GM12878 (cell line): ENCODE measurements at regions not wholly inside any gene's neighbourhood (a gene's known extent, or its start where the extent isn't known, plus 50 kb on each side); places are given as distances from the start of the nearest gene placed in this dataset.
"Not testable (repeated sequence)": the region's sequence is repeated elsewhere in the genome, so short reads cannot be mapped to it uniquely, and the experiment has no call there.

Experiments
- EZH2 ChIP-seq: IDR thresholded peaks from 2 replicates; pipeline ENCODE4 v1.6.1; 2012; ENCODE audit warnings: low read depth, mild to moderate bottlenecking, control low read depth, inconsistent platforms, low read length, borderline replicate concordance; ENCODE audit not compliant: control insufficient read depth
- FOXK2 ChIP-seq: fragments of 450-650 bp; IDR thresholded peaks from 2 replicates; pipeline ENCODE4 v1.6.1; 2017; ENCODE audit warnings: mild to moderate bottlenecking, moderate library complexity
- HCFC1 ChIP-seq: fragments of 150-350 bp; IDR thresholded peaks from 2 replicates; pipeline ENCODE4 v1.6.1; 2014; ENCODE audit warnings: low read length
- NBN ChIP-seq: fragments of 450-650 bp; IDR thresholded peaks from 2 replicates; pipeline ENCODE4 v1.6.1; 2016
- POLR2A ChIP-seq: IDR thresholded peaks from 2 replicates; pipeline ENCODE4 v1.6.1; 2011; ENCODE audit warnings: low read depth, mild to moderate bottlenecking, low read length
- POLR2AphosphoS5 ChIP-seq: IDR thresholded peaks from 2 replicates; pipeline ENCODE4 v1.6.1; 2011; ENCODE audit warnings: mild to moderate bottlenecking, low read length, inconsistent platforms
- TARDBP ChIP-seq: IDR thresholded peaks from 2 replicates; pipeline ENCODE4 v1.6.1; 2016; ENCODE audit warnings: borderline replicate concordance
- YY1 ChIP-seq: IDR thresholded peaks from 2 replicates; pipeline ENCODE4 v1.6.1; 2011; ENCODE audit warnings: low read depth, mild to moderate bottlenecking, low read length
- ZNF274 ChIP-seq: IDR thresholded peaks from one replicate; pipeline ENCODE4 v1.8.0; 2011; ENCODE audit not compliant: insufficient read length, insufficient read depth
- TF ChIP-seq, protein P1 (sequence below): IDR thresholded peaks from 2 replicates; pipeline ENCODE4 v1.6.1; 2011; ENCODE audit warnings: low read depth, mild to moderate bottlenecking, low read length, moderate library complexity, borderline replicate concordance; ENCODE audit errors: extremely low read depth
- TF ChIP-seq, protein P2 (sequence below): IDR thresholded peaks from 2 replicates; pipeline ENCODE4 v1.6.1; 2012; ENCODE audit warnings: low read depth, low read length, improper control_type of control experiment
- TF ChIP-seq, protein P3 (sequence below), 3 experiments: IDR thresholded peaks in 2 of 3; conservative IDR thresholded peaks in 1 of 3; 2 replicates each; pipeline ENCODE4 v1.5.1; 2011; ENCODE audit warnings: low read depth in 3 of 3, low read length in 3 of 3, mild to moderate bottlenecking in 3 of 3, control low read depth in 2 of 3, moderate library complexity in 2 of 3, inconsistent platforms in 1 of 3, mixed read lengths in 1 of 3; ENCODE audit not compliant: control insufficient read depth in 2 of 3, insufficient read depth in 1 of 3; ENCODE audit errors: extremely low read depth in 1 of 3
- TF ChIP-seq, protein P4 (sequence below): fragments of 450-650 bp; IDR thresholded peaks from 2 replicates; pipeline ENCODE4 v1.6.1; 2017; ENCODE audit warnings: antibody characterized with exemption, mild to moderate bottlenecking, moderate library complexity

DNA sequence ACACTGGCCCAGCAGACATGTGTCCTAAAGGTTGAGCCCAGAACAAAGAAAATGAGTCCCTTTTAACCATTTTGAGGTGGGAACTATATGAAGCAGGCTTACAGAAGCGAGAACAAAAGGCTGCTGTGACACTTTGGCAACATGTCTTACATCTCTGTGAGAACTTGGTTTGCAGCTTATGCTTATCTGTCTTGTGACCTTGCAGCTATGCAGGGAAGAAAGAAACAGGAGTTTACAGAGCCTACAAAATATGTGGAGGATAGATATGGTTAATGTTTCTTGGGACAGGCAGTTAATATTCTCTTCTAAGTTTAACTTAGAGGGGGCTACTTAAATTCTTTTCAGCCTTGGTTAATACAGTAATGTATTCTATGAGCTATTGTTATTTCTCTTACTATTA is 209.1 kb downstream of the PTH2R start:
- TF ChIP-seq, protein P1, sequence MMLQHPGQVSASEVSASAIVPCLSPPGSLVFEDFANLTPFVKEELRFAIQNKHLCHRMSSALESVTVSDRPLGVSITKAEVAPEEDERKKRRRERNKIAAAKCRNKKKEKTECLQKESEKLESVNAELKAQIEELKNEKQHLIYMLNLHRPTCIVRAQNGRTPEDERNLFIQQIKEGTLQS = not testable (repeated sequence)
- TF ChIP-seq, protein P2, sequence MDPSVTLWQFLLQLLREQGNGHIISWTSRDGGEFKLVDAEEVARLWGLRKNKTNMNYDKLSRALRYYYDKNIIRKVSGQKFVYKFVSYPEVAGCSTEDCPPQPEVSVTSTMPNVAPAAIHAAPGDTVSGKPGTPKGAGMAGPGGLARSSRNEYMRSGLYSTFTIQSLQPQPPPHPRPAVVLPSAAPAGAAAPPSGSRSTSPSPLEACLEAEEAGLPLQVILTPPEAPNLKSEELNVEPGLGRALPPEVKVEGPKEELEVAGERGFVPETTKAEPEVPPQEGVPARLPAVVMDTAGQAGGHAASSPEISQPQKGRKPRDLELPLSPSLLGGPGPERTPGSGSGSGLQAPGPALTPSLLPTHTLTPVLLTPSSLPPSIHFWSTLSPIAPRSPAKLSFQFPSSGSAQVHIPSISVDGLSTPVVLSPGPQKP = not testable (repeated sequence)
- TF ChIP-seq, protein P3, sequence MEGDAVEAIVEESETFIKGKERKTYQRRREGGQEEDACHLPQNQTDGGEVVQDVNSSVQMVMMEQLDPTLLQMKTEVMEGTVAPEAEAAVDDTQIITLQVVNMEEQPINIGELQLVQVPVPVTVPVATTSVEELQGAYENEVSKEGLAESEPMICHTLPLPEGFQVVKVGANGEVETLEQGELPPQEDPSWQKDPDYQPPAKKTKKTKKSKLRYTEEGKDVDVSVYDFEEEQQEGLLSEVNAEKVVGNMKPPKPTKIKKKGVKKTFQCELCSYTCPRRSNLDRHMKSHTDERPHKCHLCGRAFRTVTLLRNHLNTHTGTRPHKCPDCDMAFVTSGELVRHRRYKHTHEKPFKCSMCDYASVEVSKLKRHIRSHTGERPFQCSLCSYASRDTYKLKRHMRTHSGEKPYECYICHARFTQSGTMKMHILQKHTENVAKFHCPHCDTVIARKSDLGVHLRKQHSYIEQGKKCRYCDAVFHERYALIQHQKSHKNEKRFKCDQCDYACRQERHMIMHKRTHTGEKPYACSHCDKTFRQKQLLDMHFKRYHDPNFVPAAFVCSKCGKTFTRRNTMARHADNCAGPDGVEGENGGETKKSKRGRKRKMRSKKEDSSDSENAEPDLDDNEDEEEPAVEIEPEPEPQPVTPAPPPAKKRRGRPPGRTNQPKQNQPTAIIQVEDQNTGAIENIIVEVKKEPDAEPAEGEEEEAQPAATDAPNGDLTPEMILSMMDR (IDR thresholded peaks at IDR 0.05 in 2 of 3, conservative IDR thresholded peaks at IDR 0.05 in 1 of 3; ENCODE audit: control insufficient read depth in 2 of 3, extremely low read depth in 1 of 3, insufficient read depth in 1 of 3, low read depth in 3 of 3, low read length in 3 of 3) = not testable (repeated sequence)
- not testable (repeated sequence) for TF ChIP-seq POLR2AphosphoS5, ZNF274, FOXK2, POLR2A, HCFC1, EZH2, YY1, TARDBP, NBN
- TF ChIP-seq, protein P4, sequence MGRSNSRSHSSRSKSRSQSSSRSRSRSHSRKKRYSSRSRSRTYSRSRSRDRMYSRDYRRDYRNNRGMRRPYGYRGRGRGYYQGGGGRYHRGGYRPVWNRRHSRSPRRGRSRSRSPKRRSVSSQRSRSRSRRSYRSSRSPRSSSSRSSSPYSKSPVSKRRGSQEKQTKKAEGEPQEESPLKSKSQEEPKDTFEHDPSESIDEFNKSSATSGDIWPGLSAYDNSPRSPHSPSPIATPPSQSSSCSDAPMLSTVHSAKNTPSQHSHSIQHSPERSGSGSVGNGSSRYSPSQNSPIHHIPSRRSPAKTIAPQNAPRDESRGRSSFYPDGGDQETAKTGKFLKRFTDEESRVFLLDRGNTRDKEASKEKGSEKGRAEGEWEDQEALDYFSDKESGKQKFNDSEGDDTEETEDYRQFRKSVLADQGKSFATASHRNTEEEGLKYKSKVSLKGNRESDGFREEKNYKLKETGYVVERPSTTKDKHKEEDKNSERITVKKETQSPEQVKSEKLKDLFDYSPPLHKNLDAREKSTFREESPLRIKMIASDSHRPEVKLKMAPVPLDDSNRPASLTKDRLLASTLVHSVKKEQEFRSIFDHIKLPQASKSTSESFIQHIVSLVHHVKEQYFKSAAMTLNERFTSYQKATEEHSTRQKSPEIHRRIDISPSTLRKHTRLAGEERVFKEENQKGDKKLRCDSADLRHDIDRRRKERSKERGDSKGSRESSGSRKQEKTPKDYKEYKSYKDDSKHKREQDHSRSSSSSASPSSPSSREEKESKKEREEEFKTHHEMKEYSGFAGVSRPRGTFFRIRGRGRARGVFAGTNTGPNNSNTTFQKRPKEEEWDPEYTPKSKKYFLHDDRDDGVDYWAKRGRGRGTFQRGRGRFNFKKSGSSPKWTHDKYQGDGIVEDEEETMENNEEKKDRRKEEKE = not testable (repeated sequence)
